GM23248 (cell line): ENCODE measurements at regions not wholly inside any gene's neighbourhood (a gene's known extent, or its start where the extent isn't known, plus 50 kb on each side); places are given as distances from the start of the nearest gene placed in this dataset.

Source experiments
- EZH2 ChIP-seq: fragments of 200-600 bp; sonication (generic); IDR thresholded peaks from 2 replicates; pipeline ENCODE4 v1.6.1; 2018; ENCODE audit warnings: antibody characterized with exemption, mild to moderate bottlenecking; ENCODE audit not compliant: insufficient read depth, poor library complexity, severe bottlenecking
- EZH2phosphoT487 ChIP-seq: fragments of 200-600 bp; sonication (generic); IDR thresholded peaks from 2 replicates; pipeline ENCODE4 v1.6.1; 2018; ENCODE audit warnings: antibody characterized with exemption, moderate library complexity, mild to moderate bottlenecking, low read depth; ENCODE audit not compliant: insufficient read depth

- TF ChIP-seq EZH2 (no peak), EZH2phosphoT487 (no peak)
Observed at GRCh38 chrX:114152801-114153200, 431.1 kb upstream of the HTR2C start.
